Pancreas (tissue), 10 donors: ENCODE measurements at regions not wholly inside any gene's neighbourhood (a gene's known extent, or its start where the extent isn't known, plus 50 kb on each side); places are given as distances from the start of the nearest gene placed in this dataset.

ENCODE experiments used
- ATAC-seq, 4 donors: fragments of 200-7000 bp; cut with Tn5 transposase; one replicate each; pipeline versions ENCODE4 v1.8.0 to v1.9.1; 2020; ENCODE audit warnings: mild to moderate bottlenecking in 4 of 4, moderate library complexity in 4 of 4
- DNase-seq, 6 donors: peaks; one replicate each; pipeline ENCODE4 v3.0.0-alpha.2; 2020
- FAIRE-seq: peaks from 2 replicates; lab custom pipeline; 2012; peaks lifted over from hg19 to GRCh38; lab: Jason Lieb, UNC
- H3K27ac ChIP-seq, 4 donors: fragments of 200-600 bp; sonication (generic); 1 replicate in 3 of 4; 2 replicates in 1 of 4; pipeline versions ENCODE4 v1.5.0 to v1.8.0; 2020
- H3K27me3 ChIP-seq, 4 donors: fragments of 200-600 bp; one replicate each; pipeline ENCODE4 v1.8.0; 2021
- H3K36me3 ChIP-seq, 3 donors: fragments of 200-600 bp; sonication (generic) in 1 of 3; one replicate each; pipeline versions ENCODE4 v1.5.0 to v1.8.0; 2020 to 2021
- H3K4me1 ChIP-seq, 3 donors: fragments of 200-600 bp; one replicate each; pipeline ENCODE4 v1.8.0; 2021
- H3K4me3 ChIP-seq, 4 donors: fragments of 200-600 bp; sonication (generic) in 2 of 4; one replicate each; pipeline versions ENCODE4 v1.5.0 to v1.8.0; 2020 to 2021
- H3K9me3 ChIP-seq, 4 donors: fragments of 200-600 bp; one replicate each; pipeline ENCODE4 v1.8.0; 2021
- WGBS, 2 donors: extraction: QIAGEN DNeasy Blood & Tissue Kit; methylation state at CpG; one replicate each; pipeline ENCODE4 v1.1.7; 2013; 5-methylcytosine and 5-hydroxymethylcytosine counted together
- intact Hi-C, 3 donors: fragments of 100-400 bp; cut with DNase I; formaldehyde crosslinking; loops; one replicate each; pipeline versions ENCODE4 v1.11.1 to v1.14.2; 2022
- TF ChIP-seq, protein P1 (sequence below), 4 donors: fragments of 200-600 bp; sonication (generic) in 3 of 4; IDR thresholded peaks; one replicate each; pipeline versions ENCODE4 v1.5.0 to v1.8.0; 2021; ENCODE audit warnings: antibody characterized with exemption in 4 of 4
- donor health status: healthy with polysubstance abuse.
- donor health status: DM: no; HTN: no; CAD: no; lungs with moderate emphysema.
- donor health status: DM: no; HTN: no; CAD: no.
- donor health status: control.
- donor health status: control.
- donor health status: Bipolar disorder and iron deficiency.
- donor health status: DM: yes; HTN: yes; CAD: no.
- donor health status: DM: no; HTN: no; CAD: no.
- donor health status: DM: no; HTN: no; CAD: no.
- donor health status: DM: yes; HTN: yes; CAD: no.

- H3K4me3 ChIP-seq, result no peak overlapping the region
- intact Hi-C loops, result no loop called here
- no peak for FAIRE-seq
- 86 to 93% methylated on average over 2 of the region's 2 CpGs for WGBS, 2 donors
- TF ChIP-seq, protein P1, sequence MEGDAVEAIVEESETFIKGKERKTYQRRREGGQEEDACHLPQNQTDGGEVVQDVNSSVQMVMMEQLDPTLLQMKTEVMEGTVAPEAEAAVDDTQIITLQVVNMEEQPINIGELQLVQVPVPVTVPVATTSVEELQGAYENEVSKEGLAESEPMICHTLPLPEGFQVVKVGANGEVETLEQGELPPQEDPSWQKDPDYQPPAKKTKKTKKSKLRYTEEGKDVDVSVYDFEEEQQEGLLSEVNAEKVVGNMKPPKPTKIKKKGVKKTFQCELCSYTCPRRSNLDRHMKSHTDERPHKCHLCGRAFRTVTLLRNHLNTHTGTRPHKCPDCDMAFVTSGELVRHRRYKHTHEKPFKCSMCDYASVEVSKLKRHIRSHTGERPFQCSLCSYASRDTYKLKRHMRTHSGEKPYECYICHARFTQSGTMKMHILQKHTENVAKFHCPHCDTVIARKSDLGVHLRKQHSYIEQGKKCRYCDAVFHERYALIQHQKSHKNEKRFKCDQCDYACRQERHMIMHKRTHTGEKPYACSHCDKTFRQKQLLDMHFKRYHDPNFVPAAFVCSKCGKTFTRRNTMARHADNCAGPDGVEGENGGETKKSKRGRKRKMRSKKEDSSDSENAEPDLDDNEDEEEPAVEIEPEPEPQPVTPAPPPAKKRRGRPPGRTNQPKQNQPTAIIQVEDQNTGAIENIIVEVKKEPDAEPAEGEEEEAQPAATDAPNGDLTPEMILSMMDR (IDR thresholded peaks at IDR 0.05), result no peak
- H3K27me3 ChIP-seq, result no peaks in the 10 kb centered on the region
- peak in 2 of 4 donors; percentile 35 to 58 for ATAC-seq
- no peaks in the 10 kb centered on the region for H3K9me3 ChIP-seq
- no peak for DNase-seq
- no peaks in the 10 kb centered on the region for H3K36me3 ChIP-seq
- H3K27ac ChIP-seq, result no peak overlapping the region
- H3K4me1 ChIP-seq, result peaks cover 0 to 10% (median 0%) of the 10 kb centered on the region in 3 donors
Measured at GRCh38 chr15:38886315-38887163, 321.9 kb upstream of the RASGRP1 start.

DNA sequence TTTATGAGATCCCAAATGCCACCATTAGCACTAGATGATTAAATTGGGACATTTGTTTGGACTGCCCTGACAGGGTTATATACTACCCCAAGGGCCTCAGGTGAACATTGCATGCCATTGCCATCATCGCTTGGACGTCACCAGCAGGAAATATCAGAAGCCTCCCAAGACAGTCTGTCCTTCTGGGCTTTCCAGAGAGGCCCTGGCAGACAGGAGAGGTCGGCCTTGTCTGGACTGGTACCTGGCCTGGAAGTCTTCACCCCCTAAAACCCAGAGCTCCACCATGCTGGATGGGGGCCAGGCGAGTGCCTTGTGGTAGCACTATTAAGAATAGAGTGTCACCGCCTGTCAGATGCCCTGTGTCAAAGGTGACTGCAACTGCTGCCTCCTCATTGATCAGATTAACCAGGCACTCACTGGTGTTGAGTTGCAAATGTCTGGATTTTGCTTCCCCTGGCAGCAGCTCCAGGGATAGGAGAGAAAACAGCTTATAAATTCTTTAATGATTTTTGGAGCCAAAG is 324.1 kb upstream of the RASGRP1 start:
- TF ChIP-seq, protein P1 (IDR thresholded peaks at IDR 0.05), result no peak

GRCh38 chr15:38890194-38890593 is 325.6 kb upstream of the RASGRP1 start:
- no peak for FAIRE-seq
- Histone ChIP-seq H3K27ac (no peak overlapping the region), H3K36me3 (no peaks in the 10 kb centered on the region), H3K4me3 (no peak overlapping the region), H3K27me3 (no peaks in the 10 kb centered on the region), H3K9me3 (no peaks in the 10 kb centered on the region), H3K4me1 (peaks cover 0 to 10% (median 0%) of the 10 kb centered on the region in 3 donors)
- intact Hi-C loops, result no loop called here
- DNase-seq, result no peak
- TF ChIP-seq, protein P1 (IDR thresholded peaks at IDR 0.05), result no peak
- 93 to 95% methylated on average over 3 of the region's 3 CpGs for WGBS, 2 donors
- no peak for ATAC-seq

More for the DNA sequence above, 324.1 kb upstream of the RASGRP1 start:
- ATAC-seq (peak; percentile 42 to 89 (median 82)), FAIRE-seq (no peak), DNase-seq (peak in 4 of 6 donors; percentile 29 to 67 (median 52))
- peak overlapping the region in 3 of 4 donors; percentile 9 to 44 (median 33) for H3K27ac ChIP-seq
- H3K4me3 ChIP-seq, result no peak overlapping the region
- H3K4me1 ChIP-seq, result peaks cover 0 to 10% (median 0%) of the 10 kb centered on the region in 3 donors
- intact Hi-C loops, result no loop called here
- H3K9me3 ChIP-seq, result no peaks in the 10 kb centered on the region
- H3K27me3 ChIP-seq, result no peaks in the 10 kb centered on the region
- 59 to 65% methylated on average over 5 of the region's 5 CpGs for WGBS, 2 donors
- no peaks in the 10 kb centered on the region for H3K36me3 ChIP-seq

- Histone ChIP-seq H3K27ac (peak overlapping the region in 1 of 4 donors; percentile 6), H3K4me3 (no peak overlapping the region), H3K36me3 (no peaks in the 10 kb centered on the region), H3K4me1 (peaks cover 0 to 5% (median 0%) of the 10 kb centered on the region in 3 donors), H3K27me3 (no peaks in the 10 kb centered on the region), H3K9me3 (no peaks in the 10 kb centered on the region)
- TF ChIP-seq, protein P1 (IDR thresholded peaks at IDR 0.05), result no peak
- intact Hi-C loops, result no loop called here
- ATAC-seq (no peak), DNase-seq (no peak), FAIRE-seq (no peak)
Measured at GRCh38 chr15:38893925-38894242, 329.3 kb upstream of the RASGRP1 start.
